Activated CD4-positive, alpha-beta memory T cell treated with anti-CD3 and anti-CD28 coated beads, Interleukin-2, amount 10 ng/mL, durations not matched to agents 7 days and 5 days (primary cell): ENCODE measurements at regions not wholly inside any gene's neighbourhood (a gene's known extent, or its start where the extent isn't known, plus 50 kb on each side); places are given as distances from the start of the nearest gene placed in this dataset.

Source experiments
- CTCF ChIA-PET: fragments of 350-600 bp; sonication (Branson Sonifier 250); formaldehyde crosslinking; loops from one replicate; lab custom pipeline; 2021; ENCODE audit warnings: antibody characterized with exemption, inconsistent platforms; lab: Charles Lee
- POLR2A ChIA-PET: fragments of 350-600 bp; sonication (Branson Sonifier 250); formaldehyde crosslinking; loops from one replicate; lab custom pipeline; 2021; ENCODE audit warnings: antibody characterized with exemption; lab: Charles Lee
- DNase-seq: peaks from one replicate; pipeline ENCODE4 v3.0.0-alpha.2; 2020
- H3K27ac Mint-ChIP-seq: one replicate; pipeline ENCODE4 v1.8.0; 2021; ENCODE audit warnings: mild to moderate bottlenecking, mixed read lengths
- H3K27me3 Mint-ChIP-seq: one replicate; pipeline ENCODE4 v1.8.0; 2021; ENCODE audit warnings: mixed read lengths
- H3K36me3 Mint-ChIP-seq: one replicate; pipeline ENCODE4 v1.8.0; 2021; ENCODE audit warnings: low read depth, mixed read lengths
- H3K4me1 Mint-ChIP-seq: one replicate; pipeline ENCODE4 v1.8.0; 2021; ENCODE audit warnings: mixed read lengths
- H3K4me3 Mint-ChIP-seq: one replicate; pipeline ENCODE4 v1.8.0; 2021; ENCODE audit warnings: mild to moderate bottlenecking, mixed read lengths
- H3K9me3 Mint-ChIP-seq: one replicate; pipeline ENCODE4 v1.8.0; 2021; ENCODE audit warnings: mixed read lengths

DNA sequence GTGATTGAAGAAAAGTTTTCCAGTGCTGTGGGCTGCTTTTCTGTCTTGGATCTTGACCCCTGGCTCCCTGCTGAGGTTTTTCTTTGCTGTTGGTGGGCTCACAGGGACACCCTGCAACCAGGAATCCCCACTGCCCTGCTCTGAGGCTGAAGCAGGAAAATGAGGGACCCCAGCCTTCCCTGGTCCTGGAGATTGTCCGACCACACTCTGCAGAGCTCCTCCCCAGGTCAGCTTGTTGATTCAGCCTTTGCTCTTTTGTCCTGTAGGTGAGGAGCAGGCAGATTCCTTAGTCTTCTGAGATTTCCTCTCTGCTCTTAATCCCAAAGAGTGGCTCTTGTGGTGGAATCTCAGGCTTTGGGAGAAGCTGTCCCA is 194.5 kb downstream of the RPLP1 start:
- H3K4me1 Mint-ChIP-seq, result peaks cover 9% of the 10 kb centered on the region
- no peaks in the 10 kb centered on the region for H3K9me3 Mint-ChIP-seq
- H3K27me3 Mint-ChIP-seq, result peaks cover 15% of the 10 kb centered on the region
- H3K36me3 Mint-ChIP-seq, result no peaks in the 10 kb centered on the region
- CTCF ChIA-PET, result no interaction called here
- H3K4me3 Mint-ChIP-seq, result no peak overlapping the region
- no peak overlapping the region for H3K27ac Mint-ChIP-seq
- no peak for DNase-seq
- POLR2A ChIA-PET, result no interaction called here

DNA sequence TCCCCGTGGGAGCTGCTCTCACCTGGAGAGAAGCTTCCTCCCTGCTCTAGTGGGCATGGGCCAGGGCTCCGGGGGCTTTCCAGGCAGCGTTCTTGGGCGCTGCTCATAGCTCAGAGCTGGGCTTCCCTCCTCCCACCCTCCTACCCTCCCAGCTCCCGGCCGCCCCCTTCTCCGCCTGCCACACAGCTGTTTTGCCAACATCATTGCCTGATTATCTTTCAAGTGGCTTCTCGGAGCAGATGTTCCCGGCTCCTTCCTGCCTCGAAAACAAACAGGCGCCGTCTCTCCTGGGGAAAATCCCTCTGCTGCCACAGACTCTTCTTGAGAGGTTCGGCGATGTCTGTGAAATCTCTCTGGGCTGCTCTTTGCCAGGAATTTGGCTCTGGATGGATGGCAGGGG is 195.6 kb downstream of the RPLP1 start:
- Mint-ChIP-seq H3K9me3 (no peaks in the 10 kb centered on the region), H3K27ac (no peak overlapping the region), H3K4me1 (peaks cover 9% of the 10 kb centered on the region), H3K36me3 (no peaks in the 10 kb centered on the region), H3K4me3 (no peak overlapping the region), H3K27me3 (peaks cover 15% of the 10 kb centered on the region)
- POLR2A ChIA-PET, result no interaction called here
- CTCF ChIA-PET, result no interaction called here
- no peak for DNase-seq

DNA sequence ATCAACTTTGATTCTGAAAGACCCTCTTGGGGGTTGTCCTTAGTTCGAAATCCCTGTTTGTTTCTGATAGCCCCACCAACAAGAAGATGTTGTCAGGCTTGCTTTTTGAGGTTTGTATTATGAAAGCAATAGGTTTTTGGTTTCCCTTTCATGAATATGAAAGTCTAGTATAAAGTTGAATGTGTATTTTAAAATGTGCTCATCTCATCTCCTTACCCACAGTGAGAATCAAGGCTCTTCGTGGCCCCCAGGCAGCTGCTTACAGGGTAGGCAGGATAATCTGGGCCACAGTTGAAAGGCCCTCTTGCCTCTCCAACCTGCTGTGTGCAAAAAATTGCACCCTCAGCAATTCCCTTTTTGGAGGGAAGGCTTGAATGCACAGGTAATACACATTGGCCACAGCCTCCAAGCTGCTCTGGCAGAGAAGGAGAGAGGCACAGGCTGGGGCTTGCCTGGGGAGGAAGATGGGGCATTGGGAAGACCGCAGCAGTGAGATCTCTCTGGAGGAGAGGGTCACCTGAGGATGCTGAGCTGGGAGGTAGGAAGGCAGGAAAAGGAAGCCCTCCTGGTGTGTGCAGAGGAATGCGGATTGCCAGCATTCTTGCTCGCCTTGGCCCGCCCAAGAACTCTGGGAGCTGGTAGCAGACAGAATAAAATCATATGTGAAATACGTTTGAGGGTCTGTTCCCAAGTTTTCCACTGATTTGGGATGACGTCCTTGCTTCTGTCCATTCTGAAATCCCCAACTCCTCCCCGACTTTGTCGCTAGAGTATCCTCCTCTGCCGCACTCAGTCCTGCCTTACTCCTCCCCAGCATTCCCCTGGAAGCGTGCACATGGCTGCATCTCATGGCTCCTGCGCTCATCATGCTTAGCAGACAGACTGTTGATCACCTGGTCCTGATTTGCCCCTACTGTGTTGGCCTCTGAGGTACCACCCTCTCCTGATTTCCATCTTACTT is 196.4 kb downstream of the RPLP1 start:
- H3K4me3 Mint-ChIP-seq, result no peak overlapping the region
- no peaks in the 10 kb centered on the region for H3K9me3 Mint-ChIP-seq
- H3K27ac Mint-ChIP-seq, result no peak overlapping the region
- ChIA-PET POLR2A (no interaction called here), CTCF (no interaction called here)
- H3K27me3 Mint-ChIP-seq, result peaks cover 18% of the 10 kb centered on the region
- peaks cover 9% of the 10 kb centered on the region for H3K4me1 Mint-ChIP-seq
- DNase-seq, result no peak
- H3K36me3 Mint-ChIP-seq, result no peaks in the 10 kb centered on the region

DNA sequence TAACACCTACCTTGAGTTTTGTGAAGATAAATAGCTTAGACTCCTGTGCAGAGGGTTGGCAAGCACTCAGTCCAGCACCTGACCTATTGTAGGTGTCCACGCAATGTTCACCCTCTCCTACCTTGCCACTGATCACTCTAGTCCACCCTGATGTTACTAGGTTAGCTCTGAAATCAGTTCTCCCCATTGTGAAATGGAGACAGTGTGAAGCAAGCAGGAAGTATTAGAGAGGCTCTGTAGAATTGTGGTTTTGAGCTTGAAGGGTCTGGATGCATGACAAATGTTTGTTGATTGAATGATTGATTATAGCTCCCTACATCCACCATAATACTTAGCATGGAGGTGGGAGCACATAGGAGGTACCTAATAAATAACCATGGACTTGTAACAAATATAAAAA is 199.7 kb downstream of the RPLP1 start:
- peaks cover 9% of the 10 kb centered on the region for H3K4me1 Mint-ChIP-seq
- H3K9me3 Mint-ChIP-seq, result no peaks in the 10 kb centered on the region
- no peak for DNase-seq
- no peaks in the 10 kb centered on the region for H3K36me3 Mint-ChIP-seq
- ChIA-PET CTCF (no interaction called here), POLR2A (no interaction called here)
- H3K27ac Mint-ChIP-seq, result no peak overlapping the region
- peaks cover 24% of the 10 kb centered on the region for H3K27me3 Mint-ChIP-seq
- H3K4me3 Mint-ChIP-seq, result no peak overlapping the region

DNA sequence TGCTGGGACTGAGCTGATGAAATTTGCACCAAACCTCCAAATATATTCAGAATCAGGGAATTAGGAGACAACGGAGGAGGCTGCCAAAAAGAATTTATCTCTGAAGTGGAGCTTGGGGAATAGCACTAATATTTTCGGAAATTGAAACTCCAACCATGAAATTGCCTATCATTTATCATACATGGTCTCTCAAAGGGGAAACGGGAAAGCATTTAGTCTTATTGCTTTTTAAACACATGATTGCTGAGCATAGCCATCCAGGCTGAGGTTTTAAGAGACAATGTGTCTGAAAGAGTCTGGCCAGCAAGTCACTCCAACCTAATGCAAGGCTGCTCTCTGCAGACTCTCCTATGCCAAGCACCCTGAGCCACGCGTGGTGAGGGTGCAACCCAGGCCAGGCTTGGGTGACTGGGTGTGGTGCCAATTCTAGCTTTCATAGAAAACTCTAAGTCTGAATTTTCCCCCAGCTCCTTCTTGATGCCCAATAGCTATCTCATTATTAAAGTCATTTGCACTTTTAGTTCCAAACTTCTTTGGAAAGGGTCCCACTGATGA is 200.2 kb downstream of the RPLP1 start:
- no peaks in the 10 kb centered on the region for H3K9me3 Mint-ChIP-seq
- no peaks in the 10 kb centered on the region for H3K36me3 Mint-ChIP-seq
- ChIA-PET CTCF (no interaction called here), POLR2A (no interaction called here)
- peaks cover 28% of the 10 kb centered on the region for H3K27me3 Mint-ChIP-seq
- H3K27ac Mint-ChIP-seq, result no peak overlapping the region
- no peak for DNase-seq
- H3K4me1 Mint-ChIP-seq, result peaks cover 9% of the 10 kb centered on the region
- H3K4me3 Mint-ChIP-seq, result no peak overlapping the region

DNA sequence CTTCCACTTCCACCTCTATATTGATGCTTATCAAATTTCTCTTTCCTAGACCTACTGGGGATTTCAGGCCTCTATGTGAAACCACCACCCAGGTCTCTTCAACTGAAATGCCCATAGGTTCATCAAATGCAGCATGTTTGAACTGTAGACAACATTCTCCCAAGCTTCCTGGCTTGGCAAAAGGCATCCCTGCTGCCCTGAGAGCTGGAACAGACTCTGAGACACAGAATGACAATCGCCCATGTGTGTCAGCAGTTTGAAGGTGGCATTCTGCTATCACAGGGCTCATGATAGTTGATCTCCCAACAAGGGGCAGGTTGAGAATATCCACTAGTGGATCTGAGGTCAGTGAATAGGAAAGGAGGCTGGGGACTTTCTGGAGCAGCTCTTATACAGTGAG is 200.7 kb downstream of the RPLP1 start:
- CTCF ChIA-PET, result no interaction called here
- H3K27me3 Mint-ChIP-seq, result peaks cover 28% of the 10 kb centered on the region
- peaks cover 9% of the 10 kb centered on the region for H3K4me1 Mint-ChIP-seq

DNA sequence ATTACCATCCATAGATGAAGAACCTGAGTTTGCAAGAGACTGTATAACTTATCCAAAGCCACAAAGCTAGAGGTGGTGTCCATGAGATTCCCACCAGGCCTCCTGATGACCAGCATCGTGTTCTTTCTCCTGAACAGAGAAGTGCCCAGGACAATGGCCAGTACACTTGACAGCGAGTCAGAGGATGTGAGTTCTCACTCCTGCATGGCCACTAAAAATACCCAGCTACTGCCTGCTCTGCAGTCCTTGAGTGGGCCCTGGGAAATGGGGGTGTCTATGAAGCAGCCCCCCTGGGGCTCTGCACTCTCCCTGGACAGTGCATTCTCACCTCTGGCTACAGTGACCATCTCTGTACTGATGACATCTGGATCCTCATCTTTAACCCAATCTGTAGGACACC is 201.2 kb downstream of the RPLP1 start:
- CTCF ChIA-PET, result no interaction called here

More for the DNA sequence above, 200.7 kb downstream of the RPLP1 start:
- H3K4me3 Mint-ChIP-seq, result no peak overlapping the region
- H3K27ac Mint-ChIP-seq, result no peak overlapping the region
- no peaks in the 10 kb centered on the region for H3K36me3 Mint-ChIP-seq
- POLR2A ChIA-PET, result no interaction called here
- H3K9me3 Mint-ChIP-seq, result no peaks in the 10 kb centered on the region
- no peak for DNase-seq

DNA sequence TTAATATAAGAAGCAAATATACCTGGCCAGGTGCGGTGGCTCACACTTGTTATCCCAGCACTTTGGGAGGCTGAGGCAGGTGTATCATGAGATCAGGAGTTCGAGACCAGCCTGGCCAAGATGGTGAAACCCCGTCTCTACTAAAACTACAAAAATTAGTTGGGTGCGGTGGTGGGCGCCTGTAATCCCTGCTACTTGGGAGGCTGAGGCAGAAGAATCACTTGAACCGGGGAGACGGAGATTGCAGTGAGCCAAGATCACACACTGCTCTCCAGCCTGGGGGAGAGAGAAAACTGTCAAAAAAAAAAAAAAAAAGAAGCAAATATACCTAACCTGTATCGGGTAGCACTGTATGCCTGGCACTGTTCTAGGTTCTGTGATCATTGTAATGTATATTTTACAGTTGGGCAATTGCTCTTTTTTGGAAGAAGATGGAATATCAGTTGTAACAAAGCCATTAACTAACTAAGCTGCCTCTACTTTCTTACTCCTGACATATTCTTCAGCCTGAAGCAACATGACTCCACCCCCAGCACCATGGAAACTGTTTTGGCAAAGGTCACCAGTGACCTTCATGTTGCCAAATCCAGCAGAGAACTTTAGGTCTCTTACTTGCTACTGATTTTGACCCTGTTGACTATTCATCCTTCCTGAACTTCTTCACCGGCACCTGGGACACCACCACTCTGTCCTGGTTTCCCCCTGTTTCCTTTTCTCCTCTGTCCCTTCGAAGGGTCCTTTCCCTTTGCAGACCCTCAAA is 203.8 kb downstream of the RPLP1 start:
- no peak overlapping the region for H3K4me3 Mint-ChIP-seq
- CTCF ChIA-PET, result no interaction called here
- no peak for DNase-seq
- H3K27me3 Mint-ChIP-seq, result peaks cover 20% of the 10 kb centered on the region
- no peaks in the 10 kb centered on the region for H3K4me1 Mint-ChIP-seq
- no peaks in the 10 kb centered on the region for H3K36me3 Mint-ChIP-seq
- POLR2A ChIA-PET, result no interaction called here
- no peak overlapping the region for H3K27ac Mint-ChIP-seq
- no peaks in the 10 kb centered on the region for H3K9me3 Mint-ChIP-seq

More for the DNA sequence above, 201.2 kb downstream of the RPLP1 start:
- no peak for DNase-seq
- no peaks in the 10 kb centered on the region for H3K9me3 Mint-ChIP-seq
- H3K4me3 Mint-ChIP-seq, result no peak overlapping the region
- H3K27ac Mint-ChIP-seq, result no peak overlapping the region
- H3K27me3 Mint-ChIP-seq, result peaks cover 28% of the 10 kb centered on the region
- H3K36me3 Mint-ChIP-seq, result no peaks in the 10 kb centered on the region
- POLR2A ChIA-PET, result no interaction called here
- H3K4me1 Mint-ChIP-seq, result peaks cover 5% of the 10 kb centered on the region

DNA sequence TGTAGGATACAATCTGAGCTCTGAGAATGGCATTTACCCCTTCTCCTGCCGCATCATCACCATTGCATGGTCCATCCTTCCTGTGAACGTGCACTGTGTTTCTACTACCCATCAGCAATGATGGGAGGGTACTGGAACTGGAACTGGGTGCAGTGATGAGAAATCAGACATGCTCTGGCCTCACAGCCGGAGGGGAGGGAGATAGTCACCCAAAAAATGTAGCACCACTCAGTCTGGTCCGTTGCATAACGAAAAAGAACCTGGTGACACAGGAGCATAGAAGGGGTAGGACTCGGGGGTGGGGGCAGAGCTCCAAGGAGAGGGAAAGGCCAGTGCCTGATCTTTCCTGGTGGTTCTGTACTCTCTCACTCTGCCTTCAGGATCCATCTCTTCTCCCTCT is 205.0 kb downstream of the RPLP1 start:
- peaks cover 16% of the 10 kb centered on the region for H3K27me3 Mint-ChIP-seq
- DNase-seq, result no peak
- no peak overlapping the region for H3K4me3 Mint-ChIP-seq
- H3K36me3 Mint-ChIP-seq, result no peaks in the 10 kb centered on the region
- H3K27ac Mint-ChIP-seq, result no peak overlapping the region
- ChIA-PET POLR2A (no interaction called here), CTCF (no interaction called here)
- no peaks in the 10 kb centered on the region for H3K9me3 Mint-ChIP-seq
- no peaks in the 10 kb centered on the region for H3K4me1 Mint-ChIP-seq

DNA sequence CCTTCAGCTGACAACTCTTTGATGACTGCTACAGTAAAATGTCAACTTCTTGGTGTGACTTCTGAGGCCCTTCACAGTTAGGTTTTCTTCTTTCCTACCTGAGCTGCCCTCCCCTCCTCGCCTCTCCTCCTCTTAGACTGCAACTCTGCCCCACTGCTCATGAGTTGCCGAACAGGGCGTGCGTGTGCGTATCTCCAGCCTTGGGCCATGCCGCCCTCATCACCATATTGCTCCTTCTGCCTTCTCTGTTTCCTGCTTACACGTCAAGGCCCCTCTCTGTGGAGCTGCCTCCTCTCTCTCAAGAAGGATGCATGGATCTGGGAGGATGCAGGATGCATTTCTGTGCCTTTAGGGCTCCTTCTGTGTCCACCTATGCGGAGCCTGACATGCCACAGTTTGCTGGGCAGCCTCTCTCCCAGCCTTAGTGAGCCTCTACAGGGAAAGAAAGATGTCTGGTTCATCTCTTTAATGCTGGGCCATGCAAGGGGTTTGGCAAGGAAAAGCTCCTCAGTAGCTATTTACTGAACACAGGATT is 205.9 kb downstream of the RPLP1 start:
- POLR2A ChIA-PET, result no interaction called here
- CTCF ChIA-PET, result no interaction called here
- no peaks in the 10 kb centered on the region for H3K9me3 Mint-ChIP-seq
- peaks cover 18% of the 10 kb centered on the region for H3K27me3 Mint-ChIP-seq
- no peaks in the 10 kb centered on the region for H3K36me3 Mint-ChIP-seq
- no peak for DNase-seq
- H3K4me3 Mint-ChIP-seq, result no peak overlapping the region
- no peak overlapping the region for H3K27ac Mint-ChIP-seq
- H3K4me1 Mint-ChIP-seq, result no peaks in the 10 kb centered on the region

DNA sequence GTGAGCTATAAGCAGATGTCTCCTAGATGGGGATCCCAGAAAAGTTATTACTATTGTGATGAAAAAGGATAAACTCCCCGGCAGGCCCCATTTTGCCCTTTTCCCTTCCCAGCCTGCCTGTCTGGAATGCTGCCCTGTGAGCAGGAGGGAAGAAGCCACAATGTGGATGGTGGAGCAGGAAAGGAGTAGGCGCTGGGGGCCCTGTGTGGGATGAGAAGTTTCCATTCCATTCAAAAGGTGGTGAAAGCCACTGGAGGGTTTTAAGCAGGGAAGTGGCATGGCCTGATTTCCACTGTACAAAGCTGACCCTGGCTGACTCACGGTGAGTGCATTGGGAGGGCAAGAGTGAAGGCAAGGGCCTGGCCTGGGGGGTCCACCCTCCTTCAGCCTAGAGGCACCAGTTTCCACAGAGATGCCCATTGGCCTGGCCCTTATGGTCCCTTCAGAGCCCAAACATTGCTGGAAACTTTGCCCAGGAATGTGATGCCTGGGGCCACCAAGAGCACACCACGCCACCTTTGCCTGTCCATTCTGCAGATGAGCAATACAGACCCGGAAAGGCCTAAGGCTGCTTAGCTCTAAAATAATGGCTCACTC is 206.9 kb downstream of the RPLP1 start:
- ChIA-PET CTCF (interaction anchor here (0.7 to 0.8 kb wide), 2 partner anchors 9 to 1973 kb away, joined by 3 to 4 read pairs; no protein-coding TSS in a partner anchor), POLR2A (no interaction called here)
- no peak for DNase-seq
- Mint-ChIP-seq H3K27ac (no peak overlapping the region), H3K4me1 (no peaks in the 10 kb centered on the region), H3K9me3 (no peaks in the 10 kb centered on the region), H3K36me3 (no peaks in the 10 kb centered on the region), H3K27me3 (peaks cover 13% of the 10 kb centered on the region), H3K4me3 (no peak overlapping the region)

DNA sequence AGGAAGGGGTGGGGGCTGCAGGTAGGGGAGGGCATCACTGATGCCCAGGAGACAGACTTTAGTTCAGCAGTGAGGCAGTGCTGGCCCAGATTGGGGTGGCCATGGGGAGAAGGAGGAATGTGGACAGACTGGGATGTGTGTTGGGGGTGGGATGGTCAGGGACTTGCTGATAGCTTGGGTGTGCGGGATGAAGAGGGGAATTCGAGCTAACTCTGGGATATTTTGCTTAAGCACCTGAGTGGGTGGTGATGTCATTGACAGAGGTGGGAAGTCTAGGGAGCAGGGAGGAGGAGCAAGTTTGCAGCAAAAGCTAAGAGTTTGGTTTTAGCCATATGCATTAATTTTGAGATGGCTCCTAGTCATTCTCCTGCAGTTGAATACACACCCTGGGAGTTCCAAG is 207.5 kb downstream of the RPLP1 start:
- peaks cover under 1% of the 10 kb centered on the region for H3K4me1 Mint-ChIP-seq
- H3K4me3 Mint-ChIP-seq, result no peak overlapping the region
- peaks cover 13% of the 10 kb centered on the region for H3K27me3 Mint-ChIP-seq
- H3K9me3 Mint-ChIP-seq, result no peaks in the 10 kb centered on the region
- H3K27ac Mint-ChIP-seq, result no peak overlapping the region
- H3K36me3 Mint-ChIP-seq, result no peaks in the 10 kb centered on the region
- no peak for DNase-seq
- ChIA-PET POLR2A (no interaction called here), CTCF (no interaction called here)
